ENCODE measurements at regions not wholly inside any gene's neighbourhood (a gene's known extent, or its start where the extent isn't known, plus 50 kb on each side); places are given as distances from the start of the nearest gene placed in this dataset.
A peak's percentile ranks its signal among the peaks of the same experiment; 100 is the strongest.

GRCh38 chr13:80132741-80133601 is 208.0 kb downstream of the SPRY2 start:
- TF ChIP-seq, protein P1, sequence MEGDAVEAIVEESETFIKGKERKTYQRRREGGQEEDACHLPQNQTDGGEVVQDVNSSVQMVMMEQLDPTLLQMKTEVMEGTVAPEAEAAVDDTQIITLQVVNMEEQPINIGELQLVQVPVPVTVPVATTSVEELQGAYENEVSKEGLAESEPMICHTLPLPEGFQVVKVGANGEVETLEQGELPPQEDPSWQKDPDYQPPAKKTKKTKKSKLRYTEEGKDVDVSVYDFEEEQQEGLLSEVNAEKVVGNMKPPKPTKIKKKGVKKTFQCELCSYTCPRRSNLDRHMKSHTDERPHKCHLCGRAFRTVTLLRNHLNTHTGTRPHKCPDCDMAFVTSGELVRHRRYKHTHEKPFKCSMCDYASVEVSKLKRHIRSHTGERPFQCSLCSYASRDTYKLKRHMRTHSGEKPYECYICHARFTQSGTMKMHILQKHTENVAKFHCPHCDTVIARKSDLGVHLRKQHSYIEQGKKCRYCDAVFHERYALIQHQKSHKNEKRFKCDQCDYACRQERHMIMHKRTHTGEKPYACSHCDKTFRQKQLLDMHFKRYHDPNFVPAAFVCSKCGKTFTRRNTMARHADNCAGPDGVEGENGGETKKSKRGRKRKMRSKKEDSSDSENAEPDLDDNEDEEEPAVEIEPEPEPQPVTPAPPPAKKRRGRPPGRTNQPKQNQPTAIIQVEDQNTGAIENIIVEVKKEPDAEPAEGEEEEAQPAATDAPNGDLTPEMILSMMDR (IDR thresholded peaks at IDR 0.05 in 8 of 11, conservative IDR thresholded peaks at IDR 0.05 in 3 of 11): no peak
- TF ChIP-seq POLR2A (IDR thresholded peaks at IDR 0.05) (no peak), POLR2AphosphoS5 (IDR thresholded peaks at IDR 0.05) (peak in 2 of 3 donors; percentile 45 to 64)

Measured in spleen (tissue), 7 donors.